GM10266 (cell line): ENCODE measurements at regions not wholly inside any gene's neighbourhood (a gene's known extent, or its start where the extent isn't known, plus 50 kb on each side); places are given as distances from the start of the nearest gene placed in this dataset.
A peak's percentile ranks its signal among the peaks of the same experiment; 100 is the strongest.

Experiments used
- DNase-seq: peaks from one replicate; pipeline ENCODE4 v3.0.0; 2012; ENCODE audit errors: extremely low spot score
- TF ChIP-seq, protein P1 (sequence below): IDR thresholded peaks from 2 replicates; pipeline ENCODE4 v1.5.1; 2012; ENCODE audit warnings: mild to moderate bottlenecking, low read depth; ENCODE audit not compliant: control insufficient read depth, insufficient read depth; ENCODE audit errors: missing control alignments

DNA sequence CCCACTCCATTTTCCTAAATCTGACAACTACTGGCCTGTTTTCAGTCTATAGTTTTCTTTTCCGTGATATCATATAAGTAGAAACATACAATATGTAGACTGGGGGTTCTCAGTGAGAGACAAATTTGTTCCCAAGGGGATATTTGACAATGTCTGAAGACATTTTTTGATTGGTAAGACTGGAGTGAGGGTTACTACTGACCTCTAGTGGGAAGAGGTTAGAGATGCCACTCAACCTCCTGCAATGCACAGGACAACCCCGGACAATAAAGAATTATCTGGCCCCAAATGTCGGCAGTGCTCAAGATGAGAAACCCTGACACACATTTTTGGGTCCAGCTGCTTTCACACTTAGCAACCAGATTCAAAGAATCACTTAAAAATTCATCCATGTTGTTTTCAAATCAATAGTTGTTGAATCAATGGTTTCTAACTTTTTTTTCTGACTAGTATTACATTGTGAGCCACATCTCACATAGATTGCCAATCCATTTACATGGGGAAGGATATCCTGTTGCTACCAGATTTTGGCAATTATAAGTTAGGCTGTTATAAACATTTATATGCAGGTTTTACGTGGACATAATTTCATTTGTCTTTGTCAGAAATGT lies 307.1 kb downstream of the RPL10L start:
- peak; percentile 5 for DNase-seq
- TF ChIP-seq, protein P1, sequence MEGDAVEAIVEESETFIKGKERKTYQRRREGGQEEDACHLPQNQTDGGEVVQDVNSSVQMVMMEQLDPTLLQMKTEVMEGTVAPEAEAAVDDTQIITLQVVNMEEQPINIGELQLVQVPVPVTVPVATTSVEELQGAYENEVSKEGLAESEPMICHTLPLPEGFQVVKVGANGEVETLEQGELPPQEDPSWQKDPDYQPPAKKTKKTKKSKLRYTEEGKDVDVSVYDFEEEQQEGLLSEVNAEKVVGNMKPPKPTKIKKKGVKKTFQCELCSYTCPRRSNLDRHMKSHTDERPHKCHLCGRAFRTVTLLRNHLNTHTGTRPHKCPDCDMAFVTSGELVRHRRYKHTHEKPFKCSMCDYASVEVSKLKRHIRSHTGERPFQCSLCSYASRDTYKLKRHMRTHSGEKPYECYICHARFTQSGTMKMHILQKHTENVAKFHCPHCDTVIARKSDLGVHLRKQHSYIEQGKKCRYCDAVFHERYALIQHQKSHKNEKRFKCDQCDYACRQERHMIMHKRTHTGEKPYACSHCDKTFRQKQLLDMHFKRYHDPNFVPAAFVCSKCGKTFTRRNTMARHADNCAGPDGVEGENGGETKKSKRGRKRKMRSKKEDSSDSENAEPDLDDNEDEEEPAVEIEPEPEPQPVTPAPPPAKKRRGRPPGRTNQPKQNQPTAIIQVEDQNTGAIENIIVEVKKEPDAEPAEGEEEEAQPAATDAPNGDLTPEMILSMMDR, result peak; percentile 51

GRCh38 chr14:46325777-46326176 lies 325.8 kb downstream of the RPL10L start:
- DNase-seq, result no peak
- TF ChIP-seq, protein P1, result no peak

DNA sequence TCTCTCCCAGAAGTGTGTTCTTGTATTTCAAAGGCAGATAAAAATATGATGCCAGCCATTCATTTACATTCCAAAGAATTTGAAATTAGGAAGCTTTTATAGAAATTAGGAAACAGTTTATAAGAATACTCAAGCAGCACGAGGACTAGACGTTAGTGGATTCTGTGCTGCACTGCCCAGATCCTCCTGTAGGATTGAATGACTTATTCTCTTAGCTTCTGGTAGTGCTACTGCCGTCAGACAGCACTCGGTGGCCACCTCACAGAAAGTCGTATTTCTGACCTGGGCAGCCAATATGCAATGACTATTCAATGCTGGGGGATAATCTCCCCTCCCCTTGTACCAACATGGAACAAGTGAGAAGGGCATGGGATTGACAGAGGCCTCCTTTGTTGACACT lies 326.4 kb downstream of the RPL10L start:
- DNase-seq, result no peak
- TF ChIP-seq, protein P1, result no peak

- no peak for DNase-seq
Observed at GRCh38 chr14:46323404-46323762, 328.2 kb downstream of the RPL10L start.

DNA sequence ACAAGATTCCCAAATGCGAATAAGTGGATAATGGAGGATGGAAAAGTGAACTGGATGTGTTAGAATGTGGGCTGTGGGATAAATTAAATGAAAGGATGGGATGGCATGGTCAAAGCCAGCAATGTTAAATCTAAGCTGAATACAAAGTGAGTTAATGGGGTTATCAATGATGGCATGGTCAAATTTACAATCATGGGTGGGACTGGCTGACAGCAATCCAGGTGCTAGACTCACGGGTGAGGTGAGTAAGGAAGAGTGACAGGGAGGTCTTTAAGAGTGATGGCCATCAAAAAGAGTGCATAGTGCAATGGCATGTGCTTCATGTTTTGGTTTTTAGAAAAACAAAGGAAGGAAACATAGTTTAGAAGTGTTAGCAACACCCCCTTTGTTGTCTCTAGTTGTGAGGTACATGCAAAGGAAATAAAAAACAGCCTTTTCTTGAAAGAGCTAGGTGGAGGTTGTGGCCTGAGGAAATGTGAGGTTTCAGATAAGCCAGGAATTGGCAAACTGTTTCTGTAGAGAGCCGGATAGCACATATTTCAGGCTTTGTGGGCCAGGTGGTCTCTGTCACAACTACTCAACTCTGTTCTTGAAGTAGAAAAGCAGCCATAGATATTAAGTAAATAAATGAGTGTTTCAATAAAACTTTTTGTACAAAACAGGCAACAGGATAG lies 328.7 kb downstream of the RPL10L start:
- DNase-seq, result no peak
- TF ChIP-seq, protein P1, result no peak

More at GRCh38 chr14:46323404-46323762, 328.2 kb downstream of the RPL10L start:
- TF ChIP-seq, protein P1, result no peak

DNA sequence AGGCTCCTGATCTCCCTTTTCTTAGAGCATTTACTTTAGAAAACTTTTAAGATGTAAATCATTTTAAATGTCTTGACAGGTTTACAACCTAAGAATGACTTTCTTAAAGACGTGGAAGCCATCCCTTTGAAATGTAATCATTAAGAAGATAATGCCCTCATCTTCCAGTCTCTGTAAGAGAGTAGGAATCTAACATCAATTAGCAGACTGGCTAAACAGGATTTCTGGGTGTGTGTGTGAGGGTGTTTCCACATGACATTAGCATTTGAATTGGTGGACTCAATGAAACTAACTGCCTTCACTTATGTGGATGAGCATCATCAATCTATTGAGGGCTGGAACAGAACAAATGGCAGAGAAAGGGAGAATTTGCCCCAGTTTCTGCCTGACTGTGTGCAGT lies 329.5 kb downstream of the RPL10L start:
- DNase-seq, result no peak
- TF ChIP-seq, protein P1, result no peak

DNA sequence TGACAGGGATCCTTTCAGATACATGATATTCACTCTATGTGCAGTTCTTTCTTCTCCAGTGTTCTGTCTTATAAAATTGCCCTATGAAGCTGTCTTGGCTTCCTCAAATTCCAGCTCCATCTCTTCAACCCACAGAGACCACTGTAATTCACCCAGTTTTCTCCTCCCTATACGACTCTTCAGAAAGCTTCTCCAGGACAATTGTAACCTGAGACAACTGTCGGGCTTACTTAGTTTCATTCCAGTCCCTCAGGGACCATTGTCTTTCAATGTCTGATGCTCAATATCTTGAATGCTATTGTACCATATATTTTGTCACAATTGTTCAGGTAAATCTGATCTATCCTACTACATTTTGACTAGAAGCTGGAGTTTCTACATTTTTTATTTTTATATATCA lies 345.3 kb downstream of the RPL10L start:
- TF ChIP-seq, protein P1, result no peak

More for the DNA sequence above, 345.3 kb downstream of the RPL10L start:
- DNase-seq, result no peak
